MM.1S (cell line): ENCODE measurements at regions not wholly inside any gene's neighbourhood (a gene's known extent, or its start where the extent isn't known, plus 50 kb on each side); places are given as distances from the start of the nearest gene placed in this dataset.

Experiments
- EZH2 ChIP-seq: fragments of 300-600 bp; sonication (generic); optimal IDR thresholded peaks from 2 replicates; pipeline ENCODE3; 2017; ENCODE audit warnings: low read depth, mild to moderate bottlenecking, antibody characterized with exemption, low read length, mixed read lengths
- TF ChIP-seq, protein P1 (sequence below): fragments of 300-600 bp; sonication (generic); IDR thresholded peaks from 2 replicates; pipeline ENCODE4 v1.5.1; 2016; ENCODE audit warnings: antibody characterized with exemption, low read length, mixed read lengths

DNA sequence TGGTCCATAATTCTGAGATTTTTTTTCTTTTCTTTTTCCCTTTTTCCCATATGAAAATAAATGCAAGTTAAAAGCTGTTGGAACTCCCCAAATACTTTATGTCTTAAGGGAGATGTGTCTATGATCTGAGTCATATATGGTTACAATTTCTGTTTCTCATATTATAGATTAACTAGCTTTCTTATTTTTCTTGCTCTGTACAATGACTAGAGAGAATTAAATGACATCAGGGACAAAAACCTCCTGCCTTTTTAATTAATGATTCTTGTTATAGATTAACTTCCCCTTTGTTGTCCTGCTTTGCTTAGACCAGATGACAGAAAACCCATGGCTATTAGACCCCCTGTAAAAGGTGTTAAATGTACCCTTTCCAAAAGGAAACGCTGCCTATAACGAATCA, 643.9 kb upstream of the NXPH2 start:
- TF ChIP-seq, protein P1, sequence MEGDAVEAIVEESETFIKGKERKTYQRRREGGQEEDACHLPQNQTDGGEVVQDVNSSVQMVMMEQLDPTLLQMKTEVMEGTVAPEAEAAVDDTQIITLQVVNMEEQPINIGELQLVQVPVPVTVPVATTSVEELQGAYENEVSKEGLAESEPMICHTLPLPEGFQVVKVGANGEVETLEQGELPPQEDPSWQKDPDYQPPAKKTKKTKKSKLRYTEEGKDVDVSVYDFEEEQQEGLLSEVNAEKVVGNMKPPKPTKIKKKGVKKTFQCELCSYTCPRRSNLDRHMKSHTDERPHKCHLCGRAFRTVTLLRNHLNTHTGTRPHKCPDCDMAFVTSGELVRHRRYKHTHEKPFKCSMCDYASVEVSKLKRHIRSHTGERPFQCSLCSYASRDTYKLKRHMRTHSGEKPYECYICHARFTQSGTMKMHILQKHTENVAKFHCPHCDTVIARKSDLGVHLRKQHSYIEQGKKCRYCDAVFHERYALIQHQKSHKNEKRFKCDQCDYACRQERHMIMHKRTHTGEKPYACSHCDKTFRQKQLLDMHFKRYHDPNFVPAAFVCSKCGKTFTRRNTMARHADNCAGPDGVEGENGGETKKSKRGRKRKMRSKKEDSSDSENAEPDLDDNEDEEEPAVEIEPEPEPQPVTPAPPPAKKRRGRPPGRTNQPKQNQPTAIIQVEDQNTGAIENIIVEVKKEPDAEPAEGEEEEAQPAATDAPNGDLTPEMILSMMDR: no peak
- TF ChIP-seq EZH2: no peak
